Stimulated activated CD4-positive, alpha-beta T cell treated with anti-CD3 and anti-CD28 coated beads, Interleukin-1b, Interleukin-23, amount 100 ng/mL, for 24 hours (primary cell): ENCODE measurements at regions not wholly inside any gene's neighbourhood (a gene's known extent, or its start where the extent isn't known, plus 50 kb on each side); places are given as distances from the start of the nearest gene placed in this dataset.

Source experiments
- DNase-seq, 4 experiments: peaks; one replicate each; pipeline ENCODE4 v3.0.0-alpha.2; 2020; ENCODE audit warnings: low read depth in 4 of 4, low spot score in 1 of 4

DNA sequence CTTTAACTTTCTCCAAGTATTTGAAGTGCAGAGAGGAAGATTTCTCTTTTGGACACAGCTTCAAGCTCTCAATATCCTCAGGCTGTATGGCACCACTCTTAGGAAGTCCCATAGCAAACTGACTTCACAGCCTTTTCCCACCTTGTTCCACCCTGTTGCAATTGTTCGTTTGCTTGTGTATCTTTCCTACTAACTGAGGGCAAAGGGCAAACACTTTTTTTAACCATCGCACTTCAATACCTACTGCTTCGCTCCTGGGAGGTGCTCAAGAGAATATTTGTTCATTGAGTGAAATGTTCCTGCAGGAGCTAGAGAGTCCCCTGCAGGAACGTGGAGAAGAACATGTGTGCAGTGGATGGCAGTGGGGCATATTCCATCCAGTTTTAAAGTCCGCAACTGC, 638.6 kb downstream of the BCOR start:
- DNase-seq, result no peak

DNA sequence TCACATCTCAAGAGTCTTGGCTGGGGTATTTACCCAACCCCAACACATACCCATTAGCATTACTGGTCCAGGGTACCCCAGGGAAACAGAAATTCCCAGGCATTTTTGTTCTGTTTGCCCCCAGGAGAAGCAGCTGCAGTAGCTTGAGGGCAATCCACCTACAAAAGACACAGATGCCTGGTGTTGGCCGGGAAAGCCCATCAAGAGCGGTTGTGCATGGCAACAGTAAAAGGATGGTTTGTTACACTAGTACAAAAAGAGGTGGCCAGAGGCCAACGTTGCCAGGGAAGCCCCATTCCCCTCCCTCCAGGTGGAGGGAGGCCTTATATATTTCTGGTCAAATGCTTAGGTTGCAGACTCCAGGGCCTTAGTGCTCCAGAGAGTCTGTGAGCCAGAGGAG, 637.8 kb downstream of the BCOR start:
- no peak for DNase-seq

DNA sequence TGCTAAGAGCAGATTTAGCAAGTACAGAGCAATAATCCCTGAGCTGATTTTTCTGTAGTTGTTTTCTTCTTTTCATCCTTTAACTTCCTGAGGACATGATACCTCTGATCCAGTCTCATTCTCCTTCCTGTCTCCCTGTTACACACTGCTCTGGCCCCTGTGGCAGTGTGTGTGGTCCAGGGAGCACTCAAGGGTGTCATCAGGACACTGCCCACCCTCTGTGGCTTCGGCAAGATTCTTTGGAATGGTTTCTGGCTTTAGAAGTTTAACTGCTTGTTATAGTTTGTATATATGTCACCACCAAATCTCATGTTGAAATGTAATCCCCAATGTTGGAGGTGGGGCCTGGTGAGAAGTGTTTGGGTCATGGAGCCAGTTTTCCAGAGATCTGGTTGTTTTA, 637.3 kb downstream of the BCOR start:
- DNase-seq, result no peak

DNA sequence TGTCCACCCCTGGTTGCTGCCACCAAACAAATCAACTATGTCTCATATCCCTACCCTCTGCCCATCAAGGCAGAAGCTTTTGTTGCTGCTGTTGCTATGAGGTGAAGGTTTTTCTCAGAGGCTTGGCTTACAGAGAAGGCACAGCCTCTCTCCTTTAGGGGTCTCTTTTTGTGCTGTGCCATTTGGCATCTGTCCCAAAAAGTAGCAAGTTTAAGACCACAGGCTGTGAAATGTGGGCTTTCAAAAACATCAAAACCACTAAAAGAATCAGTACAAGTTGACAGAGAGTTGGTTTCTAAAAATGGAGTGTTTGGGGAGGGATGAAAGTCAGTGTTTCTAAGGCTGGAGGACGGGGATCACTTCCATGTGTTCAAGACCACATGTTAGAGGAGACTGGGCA, 634.9 kb downstream of the BCOR start:
- no peak for DNase-seq

DNA sequence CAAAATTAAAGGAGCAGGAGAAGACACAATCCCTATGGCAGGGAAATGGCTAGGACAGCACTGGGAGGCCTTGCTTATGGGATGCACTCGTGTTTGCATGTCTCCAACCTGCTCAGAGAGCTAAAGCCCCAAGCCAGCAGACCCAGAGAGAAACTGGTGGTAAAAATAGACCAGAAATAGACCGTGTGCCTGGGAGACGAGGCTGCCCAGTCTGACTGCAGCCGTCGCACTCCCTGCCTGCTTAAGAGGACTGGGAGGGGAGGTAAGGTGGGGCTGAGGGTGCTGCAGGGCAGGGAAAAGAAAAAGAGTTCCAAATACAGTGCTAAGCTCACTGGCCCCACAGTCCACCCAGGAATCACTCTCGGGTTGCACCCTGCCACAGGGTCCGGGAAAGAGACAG, 633.5 kb downstream of the BCOR start:
- DNase-seq, result no peak

DNA sequence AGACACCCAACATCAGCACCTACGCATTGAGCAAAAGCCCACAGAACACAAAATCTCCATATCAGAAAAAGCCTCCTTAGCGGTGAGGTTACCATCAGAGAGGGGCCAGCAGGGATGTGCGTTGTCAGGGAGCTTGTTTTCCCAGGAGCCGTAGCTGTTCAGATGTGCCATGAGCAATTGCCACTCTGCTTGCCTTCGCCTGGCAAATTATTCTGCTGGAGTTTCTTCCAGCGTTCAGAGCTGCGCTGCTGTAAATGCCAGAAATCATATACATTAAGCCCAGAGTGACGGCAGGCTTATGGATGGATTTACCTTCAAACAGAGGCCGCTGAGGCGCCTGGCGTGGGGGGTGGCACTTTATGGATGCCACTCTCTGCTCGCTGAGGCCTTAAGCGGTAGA, 632.3 kb downstream of the BCOR start:
- no peak for DNase-seq

DNA sequence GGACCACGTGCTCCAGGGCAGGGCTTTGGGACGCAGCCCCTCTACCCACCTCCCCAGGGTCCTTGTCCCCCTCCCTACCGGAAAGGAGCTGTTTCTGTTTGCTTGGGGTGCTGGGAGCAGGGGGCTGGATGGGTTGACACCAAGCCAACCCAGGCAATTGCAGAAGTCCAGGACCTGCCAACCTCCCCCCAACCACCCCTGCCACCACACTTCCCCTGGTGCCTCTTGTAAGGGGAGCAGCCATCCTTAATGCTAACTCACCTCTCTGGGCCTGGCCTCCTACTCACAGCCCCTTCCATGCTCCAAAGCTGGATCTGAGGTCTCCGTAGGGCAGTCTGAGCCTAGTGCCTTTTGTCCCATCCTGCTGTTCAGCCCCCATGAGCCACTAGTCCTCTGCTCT, 631.9 kb downstream of the BCOR start:
- no peak for DNase-seq

DNA sequence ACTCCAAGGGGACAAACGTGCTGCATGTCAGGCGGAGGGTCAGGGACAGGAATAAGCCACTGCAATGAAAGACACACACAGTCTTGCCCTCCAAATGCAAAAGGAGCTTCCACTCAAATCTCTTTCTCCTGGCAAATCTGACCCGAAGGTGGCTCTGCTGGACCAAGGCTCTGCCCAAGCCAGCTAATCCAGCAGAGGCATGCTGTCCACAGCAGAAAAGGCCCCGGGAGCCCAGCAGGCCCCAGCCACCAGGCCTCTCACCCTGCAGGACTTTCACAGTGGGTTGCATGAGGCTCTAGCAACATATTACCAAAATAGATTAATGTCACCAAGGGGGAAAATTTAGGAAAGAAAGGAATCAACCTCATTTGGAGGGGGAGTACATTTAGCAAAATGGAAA, 628.6 kb downstream of the BCOR start:
- DNase-seq, result no peak

DNA sequence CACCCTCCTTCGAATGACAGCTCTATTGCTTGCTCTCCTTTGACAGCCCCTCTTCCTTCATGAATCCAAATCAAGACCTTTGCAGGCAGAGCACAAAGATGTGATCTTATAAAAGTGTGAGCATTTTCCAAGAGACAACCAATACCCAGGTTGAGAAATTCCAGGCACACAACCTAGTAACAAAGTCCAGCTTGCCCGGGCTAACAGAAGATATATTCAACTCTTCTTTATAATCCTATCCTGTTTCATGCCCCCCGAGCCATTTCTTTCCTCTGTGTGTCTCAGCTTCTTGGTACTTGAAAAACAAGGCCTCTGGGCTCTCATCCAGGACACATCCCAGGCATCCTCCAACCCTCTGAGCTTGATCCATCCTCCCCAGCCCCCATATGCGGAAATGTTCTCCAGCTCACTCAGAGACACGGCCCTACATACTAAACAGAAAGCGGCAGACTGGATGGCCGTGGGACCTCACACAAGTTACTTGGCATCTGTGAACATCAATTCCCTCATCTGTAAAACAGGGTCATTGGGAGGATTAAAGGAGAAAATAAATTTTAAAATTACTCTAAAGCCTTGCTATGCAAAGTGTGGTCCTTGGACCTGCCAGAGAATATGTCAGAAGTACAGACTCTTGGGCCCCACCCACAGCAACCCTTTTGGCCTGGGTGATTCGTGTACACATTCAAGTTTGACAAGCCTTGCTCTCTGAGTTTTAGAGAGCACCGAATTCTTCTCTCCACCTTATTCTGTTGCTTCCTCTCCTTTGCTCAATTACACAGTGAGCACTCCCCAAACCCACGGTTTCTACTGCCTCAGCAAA, 627.0 kb downstream of the BCOR start:
- no peak for DNase-seq

DNA sequence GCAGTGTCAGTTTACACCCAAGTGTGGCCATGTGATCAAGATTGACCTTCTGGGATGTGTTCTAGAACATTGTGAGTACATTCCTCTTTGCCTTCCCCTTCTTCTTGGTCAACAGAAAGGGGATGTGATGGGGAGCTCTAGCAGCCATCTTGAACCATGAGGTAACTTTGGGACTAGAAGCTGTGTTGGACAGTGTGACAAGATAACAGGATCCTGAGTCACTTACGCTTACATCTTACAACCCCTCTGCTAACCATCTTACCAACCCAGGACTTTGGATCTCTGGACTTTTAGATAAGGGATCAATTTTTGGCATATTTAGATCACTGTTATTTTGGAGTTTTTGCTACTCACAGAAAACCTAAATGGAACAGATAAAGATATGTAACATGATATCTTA, 625.6 kb downstream of the BCOR start:
- no peak for DNase-seq

DNA sequence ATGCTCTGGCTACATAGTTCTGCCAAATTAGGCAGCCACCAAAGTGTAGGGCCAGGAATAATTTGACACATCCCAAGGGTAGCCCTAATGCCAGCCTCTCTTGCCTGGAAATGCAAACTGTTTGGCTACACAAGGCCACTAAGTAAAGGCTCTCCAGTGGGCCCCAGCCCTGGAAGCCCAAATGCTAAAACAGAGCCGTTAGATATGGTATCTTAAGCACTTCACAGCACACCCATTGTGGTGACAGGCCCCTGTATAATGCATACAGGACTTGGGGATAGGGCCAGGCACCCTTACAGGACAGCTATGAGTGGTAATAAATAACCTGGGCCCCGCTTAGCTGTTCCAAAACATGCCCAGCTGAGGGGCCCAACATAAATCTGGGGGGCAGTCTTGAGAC, 623.9 kb downstream of the BCOR start:
- no peak for DNase-seq

DNA sequence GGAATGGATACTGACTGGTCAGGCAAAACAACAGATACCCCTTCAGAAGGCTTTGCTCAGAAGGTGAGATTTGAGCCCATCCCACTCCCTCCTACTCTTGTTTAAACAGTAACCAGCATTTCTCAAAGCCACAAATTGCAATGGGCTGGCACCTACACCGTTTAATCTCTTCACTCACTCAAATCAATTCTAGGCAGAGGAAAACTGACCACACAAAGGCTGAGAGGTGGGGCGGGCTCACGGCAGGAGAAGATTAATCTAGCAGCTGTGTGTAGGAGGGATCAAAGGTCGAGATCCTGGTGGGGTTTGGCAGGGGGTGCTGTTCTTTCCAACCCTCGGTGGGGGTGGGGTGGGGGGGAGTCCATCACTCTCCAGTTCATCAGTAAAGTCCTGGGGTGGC, 622.4 kb downstream of the BCOR start:
- DNase-seq, result no peak

DNA sequence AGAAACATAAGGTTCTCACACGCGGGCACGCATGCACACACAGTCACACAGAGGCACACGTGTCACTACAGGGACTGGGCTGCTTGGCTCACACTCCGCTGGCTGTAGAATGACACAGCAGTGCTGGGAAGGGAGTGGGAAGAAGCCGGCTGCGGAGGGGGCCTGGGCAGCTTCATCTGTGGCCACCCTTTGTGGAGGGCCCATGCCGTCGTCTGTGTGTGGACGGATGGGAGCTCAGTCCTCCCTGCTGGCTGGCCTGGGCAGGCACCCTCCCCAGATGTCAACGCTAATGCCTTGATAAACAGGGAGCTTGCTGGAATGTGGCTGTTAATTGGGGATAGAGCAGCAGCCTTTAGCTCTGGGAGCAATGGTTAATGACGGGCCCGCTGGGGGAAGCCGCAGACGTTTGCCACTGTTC, 621.1 kb downstream of the BCOR start:
- DNase-seq, result no peak

DNA sequence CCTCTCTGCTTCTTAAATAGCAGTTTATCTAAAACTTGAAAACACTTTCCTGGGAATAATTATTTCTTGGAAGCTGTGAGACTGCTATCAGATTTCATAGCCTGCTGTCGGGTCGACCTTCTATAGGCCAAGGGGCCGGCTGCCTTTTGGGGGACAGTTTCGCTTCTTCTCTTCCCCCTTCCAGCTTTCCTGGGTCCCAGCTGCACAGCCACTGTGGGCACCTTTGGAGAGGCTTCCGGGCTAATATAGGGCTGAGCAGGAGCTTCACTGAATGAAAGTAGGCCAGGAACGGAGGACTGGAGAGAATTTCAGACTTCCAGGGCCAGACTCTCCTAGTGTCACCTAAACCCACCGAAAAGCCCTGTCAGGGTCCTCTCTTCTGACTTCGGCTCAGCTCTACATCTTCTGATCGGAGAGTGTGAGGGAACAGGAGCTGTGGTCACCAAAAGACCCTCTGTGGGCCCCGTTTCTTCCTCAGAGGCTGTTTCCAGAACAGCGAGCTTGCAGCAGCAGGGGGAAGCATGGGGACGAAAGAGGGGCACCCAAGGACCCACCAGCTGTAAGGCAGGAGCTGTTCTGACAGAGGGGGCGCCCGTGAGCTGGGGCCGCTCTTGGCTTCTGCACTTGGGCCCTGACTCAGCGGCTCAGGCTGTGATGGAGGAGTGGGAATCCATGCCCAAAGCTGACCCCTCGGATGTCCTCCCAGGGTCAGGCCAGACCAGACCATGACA, 620.6 kb downstream of the BCOR start:
- DNase-seq, result no peak

DNA sequence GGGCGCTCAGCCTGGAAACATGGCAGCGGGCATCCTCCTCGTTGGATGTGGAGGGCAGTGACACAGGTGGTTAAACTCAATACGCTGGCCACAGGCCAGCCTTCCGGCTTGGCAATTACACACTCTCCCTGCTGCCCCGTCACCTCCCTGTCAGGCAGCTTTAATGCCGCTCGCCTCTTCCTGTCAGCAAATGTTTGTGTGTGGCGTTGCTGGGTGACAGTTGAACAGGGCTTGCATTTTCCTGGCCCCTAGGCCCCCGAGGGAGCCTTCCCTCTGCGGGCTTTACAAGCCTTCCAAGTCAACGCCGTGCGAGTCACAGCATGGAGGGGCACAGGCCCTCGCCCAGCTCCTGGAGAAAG, 620.0 kb downstream of the BCOR start:
- no peak for DNase-seq

DNA sequence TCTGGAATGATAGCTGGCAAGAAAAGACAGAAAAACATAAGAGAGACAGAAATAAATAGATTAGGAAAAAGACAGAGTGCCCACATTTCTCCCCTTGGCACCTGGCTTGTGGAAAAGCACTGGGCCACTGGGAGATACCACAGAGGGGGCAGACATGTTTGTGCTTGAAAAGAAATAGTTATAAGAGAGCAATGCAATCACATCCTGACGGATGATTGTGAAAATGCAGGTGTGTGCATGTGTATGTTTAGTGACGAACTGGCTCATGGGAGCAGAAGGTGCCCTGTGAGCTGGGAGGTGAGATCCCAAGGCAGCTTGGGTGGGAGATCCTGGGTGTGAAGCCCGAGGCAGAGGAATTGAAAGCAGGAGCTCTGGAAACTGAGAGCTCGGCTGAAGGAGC, 617.9 kb downstream of the BCOR start:
- no peak for DNase-seq

DNA sequence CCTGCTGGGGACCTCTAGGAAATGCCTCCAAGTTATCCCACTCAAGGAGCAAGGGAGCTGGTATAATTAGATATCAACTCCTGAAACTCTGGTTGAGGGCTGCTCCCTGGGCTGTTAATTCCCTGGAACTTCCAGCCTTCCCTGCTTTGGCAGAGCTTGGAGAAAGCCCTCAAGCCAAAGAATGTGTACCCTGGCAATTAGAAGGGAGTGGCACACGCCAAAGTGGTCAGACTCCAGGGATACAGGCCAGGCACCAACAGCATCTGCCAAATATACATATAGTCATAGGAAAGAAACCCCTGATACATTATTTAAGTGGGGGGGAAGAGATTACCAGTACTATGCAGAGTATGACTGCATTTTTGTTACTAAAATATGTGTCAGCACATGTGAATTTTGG, 616.8 kb downstream of the BCOR start:
- no peak for DNase-seq

DNA sequence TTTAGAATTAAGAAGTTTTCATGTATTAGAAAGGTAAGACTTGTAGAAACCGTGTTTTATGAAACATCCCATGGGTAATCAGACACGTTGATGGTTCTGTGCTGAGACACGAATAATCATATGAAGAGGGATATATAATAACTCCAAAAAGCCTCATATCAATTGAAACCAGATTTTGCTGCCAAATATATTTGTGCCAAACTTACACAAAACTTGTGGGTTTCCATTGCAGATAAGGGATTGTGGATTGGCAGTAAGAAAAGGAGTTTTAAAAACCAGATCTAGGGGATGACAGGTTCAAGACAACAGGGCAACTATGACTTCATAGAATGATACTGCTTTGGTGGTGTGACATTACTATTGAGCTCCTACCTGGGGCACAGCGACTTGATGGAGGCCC, 616.1 kb downstream of the BCOR start:
- DNase-seq, result no peak

DNA sequence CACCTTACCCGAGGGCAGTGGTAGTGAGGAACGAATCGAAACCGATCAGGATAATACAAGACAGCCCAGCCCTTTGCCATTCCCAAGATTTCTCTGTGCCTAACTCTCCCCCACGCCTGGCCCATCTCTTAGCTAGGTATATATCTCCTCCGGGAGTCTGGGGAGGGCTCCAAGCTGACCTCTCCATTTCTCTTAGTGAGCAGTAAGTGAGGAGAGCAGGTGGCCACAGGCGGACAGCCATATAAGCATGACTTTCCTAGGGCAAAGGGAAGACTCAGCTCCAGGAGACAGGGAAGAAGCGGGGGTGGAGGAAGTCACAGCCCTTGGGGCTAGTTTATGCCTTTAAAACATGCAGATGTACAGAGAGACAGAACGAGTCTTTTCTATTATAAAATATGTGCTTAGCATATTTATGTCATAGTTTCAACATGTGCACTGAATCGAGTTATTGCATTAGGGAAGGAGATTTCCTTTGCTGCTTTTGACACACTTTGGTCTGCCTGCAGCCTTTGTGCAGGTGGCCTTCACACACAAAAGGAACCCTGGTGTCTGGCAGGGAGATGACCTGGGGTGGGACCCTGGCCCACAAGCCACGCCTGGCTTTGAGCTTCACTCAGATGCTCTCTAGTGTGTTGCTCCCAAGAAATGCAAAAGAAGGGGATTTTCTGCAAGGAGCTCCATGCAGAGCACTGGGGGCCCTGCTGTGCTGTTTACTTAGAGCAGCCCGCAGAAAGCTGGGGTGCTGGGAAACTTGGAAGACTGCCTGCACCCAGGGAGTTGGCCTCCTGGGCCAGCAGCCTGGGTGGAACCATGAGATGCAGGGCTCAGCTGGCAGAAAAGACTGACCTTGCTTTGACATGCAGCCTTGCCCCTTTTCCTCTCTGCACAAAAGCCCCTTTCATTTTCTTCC, 613.3 kb downstream of the BCOR start:
- DNase-seq, result no peak

DNA sequence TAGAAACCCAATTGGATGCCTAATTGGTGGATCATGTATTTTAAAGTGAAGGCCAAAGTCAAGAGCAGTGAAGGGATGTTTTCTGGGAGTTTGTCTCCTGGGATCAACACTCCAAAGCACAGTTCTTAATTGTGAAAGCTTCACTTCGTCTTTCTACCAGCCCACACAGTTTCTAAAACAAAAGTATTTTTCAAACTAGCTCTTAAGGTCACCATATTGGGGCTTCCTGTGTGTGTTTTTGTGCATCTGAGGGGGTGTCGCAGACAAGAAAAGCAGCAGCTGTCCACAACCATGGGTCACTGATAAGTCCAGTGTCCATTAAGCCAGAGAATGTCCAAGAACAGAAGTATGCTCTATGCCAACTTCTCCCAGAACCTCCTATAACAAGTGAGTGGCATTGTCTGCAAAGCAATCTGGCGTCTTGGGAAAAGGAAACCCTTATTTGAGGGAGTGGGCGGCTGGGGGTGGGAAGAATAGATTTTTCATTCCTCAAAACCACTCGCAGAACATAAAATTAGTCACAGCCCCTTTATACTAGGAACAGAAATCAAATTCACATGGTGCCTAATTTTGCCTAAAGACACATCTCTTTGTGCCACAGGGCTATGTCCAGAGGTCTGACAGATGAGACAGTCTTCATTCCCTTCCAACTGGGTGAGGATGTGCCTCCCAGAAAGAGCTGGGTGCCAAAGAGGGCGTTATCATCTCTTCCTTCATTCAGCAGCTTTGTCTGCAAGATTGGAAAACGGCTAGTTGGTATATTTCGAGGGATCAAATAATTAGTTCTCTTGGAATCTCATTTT, 610.4 kb downstream of the BCOR start:
- DNase-seq, result no peak

DNA sequence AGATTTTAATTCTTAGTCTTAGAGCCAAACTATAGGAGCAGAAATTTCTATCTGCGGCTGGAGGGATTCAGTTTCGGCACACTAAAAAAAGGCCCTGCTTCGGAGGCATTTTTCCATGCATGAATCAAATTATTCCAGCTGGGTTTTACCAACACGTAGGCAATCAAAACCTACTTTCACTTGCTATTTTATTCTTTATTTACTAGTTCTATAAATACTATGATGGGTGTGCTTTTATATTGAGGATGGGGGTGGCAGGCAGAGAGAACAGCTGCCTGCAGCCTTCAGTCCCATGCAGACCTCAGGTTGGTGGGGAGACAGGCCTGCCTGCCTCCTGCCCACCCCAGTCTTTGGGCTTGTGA, 609.8 kb downstream of the BCOR start:
- no peak for DNase-seq
